HG03097 (cell line): ENCODE measurements at regions not wholly inside any gene's neighbourhood (a gene's known extent, or its start where the extent isn't known, plus 50 kb on each side); places are given as distances from the start of the nearest gene placed in this dataset.

Experiments used
- ATAC-seq: cut with Tn5 transposase; IDR thresholded peaks from one replicate; pipeline ENCODE4 v1.9.1; 2021; ENCODE audit not compliant: unreplicated experiment, low FRiP score

DNA sequence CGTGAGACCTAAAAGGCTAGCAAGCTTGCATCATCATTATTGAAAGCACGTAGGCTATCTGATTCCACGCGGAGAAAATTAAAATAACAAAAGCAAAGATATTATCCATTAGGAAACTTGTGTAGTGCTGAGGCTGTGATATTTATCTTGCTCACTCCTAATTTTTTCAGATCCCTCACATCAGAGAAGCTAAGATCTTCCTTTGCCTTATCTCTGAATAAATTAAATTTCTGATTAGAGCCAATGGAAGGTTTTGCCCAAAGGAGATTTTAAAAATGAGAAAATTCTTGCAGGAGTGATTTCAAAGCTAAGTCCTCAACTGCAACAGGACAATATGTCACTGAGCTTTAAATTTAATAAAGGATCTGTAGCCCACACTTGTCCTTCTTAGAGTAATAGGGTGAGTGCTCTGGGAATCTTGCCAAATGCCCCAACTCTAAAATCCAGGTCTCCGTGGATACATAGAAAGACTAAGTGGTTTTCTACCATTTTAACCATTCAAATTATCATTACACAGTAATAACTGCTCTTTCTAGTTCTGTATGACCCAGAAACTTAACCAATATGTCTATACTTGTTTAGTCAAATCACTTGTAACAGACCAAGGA is 295.0 kb downstream of the CAAP1 start:
- no peak for ATAC-seq

DNA sequence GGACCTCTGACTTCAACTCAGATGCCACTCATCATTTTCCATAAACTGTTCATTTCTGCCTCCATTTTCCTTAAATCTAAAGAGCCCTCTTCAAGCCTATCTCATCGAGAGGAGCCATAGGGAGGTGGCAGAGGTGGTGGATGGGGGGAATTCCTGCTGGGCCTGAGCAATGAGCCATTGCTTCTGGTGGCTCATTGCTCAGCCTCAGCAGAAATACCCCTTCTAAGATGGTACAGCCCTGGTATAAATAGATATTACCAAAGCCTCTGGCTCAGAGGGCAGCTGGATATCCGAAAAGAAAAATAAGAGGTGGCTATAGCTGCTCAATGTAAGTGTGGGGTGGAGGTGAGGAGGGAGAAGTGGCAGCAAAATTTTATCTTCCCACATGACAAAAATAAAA is 313.5 kb downstream of the CAAP1 start:
- no peak for ATAC-seq

DNA sequence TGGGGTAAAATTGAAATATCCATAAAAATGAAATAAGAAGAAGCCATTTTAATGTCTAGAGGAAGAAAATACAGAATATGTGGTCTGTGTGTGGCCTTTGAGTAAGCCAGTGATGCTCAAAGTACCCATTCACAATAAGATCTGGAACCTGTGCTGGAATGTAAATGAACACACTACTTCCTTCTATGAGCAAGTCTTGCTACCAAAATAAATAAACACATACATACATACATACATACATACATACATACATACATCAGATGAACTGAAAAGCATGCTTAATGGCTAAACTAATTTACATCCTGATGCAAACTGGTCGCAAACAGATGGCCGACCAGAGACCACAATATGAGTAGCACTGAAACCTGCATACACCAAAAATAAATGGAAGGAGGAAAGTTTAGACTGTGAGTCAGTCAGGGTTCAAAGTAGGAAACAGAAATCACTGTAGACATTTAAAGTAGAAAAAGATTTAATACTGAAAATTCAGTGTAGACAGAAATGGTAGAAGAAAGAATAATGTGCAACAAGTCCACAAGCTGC is 317.6 kb downstream of the CAAP1 start:
- ATAC-seq, result no peak

- ATAC-seq, result no peak
Observed at GRCh38 chr9:26574256-26574655, 318.3 kb downstream of the CAAP1 start.

DNA sequence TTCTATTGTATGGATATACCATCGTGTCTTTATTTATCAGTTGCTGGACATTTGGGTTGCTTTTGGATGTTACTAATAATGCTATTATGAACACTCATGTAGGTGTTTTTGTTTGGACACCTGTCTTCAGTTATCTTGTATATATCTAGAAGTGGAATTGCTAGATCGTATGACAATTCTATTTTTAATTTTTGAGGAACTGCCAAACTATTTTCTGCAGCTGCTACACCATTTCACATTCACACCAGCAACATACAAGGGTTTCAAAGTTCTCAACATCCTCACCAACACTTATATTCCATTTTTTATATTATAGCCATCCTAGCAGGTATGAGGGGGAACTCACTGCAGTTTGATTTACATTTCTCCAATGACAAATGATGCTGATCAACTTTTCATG is 324.6 kb downstream of the CAAP1 start:
- no peak for ATAC-seq

DNA sequence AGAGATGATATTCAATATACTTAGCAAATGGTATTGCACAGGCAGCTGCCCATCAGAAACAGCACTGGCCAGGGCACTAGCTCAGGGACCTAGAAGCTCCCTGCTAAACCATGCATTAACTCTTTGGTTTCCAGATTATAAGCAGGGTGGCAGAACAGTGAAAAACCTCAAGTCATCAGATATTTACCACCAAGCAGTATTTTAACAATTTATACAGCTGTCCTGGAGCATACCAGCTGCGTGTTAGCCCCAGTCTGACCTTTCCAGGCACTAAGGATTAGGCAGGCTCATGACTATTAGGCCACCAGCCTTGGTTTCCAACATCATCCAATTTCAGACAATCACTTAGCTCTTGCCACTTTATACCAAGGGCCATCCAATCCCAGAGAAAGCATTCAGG is 326.5 kb downstream of the CAAP1 start:
- no peak for ATAC-seq

- no peak for ATAC-seq
Observed at GRCh38 chr9:26565118-26565517, 327.5 kb downstream of the CAAP1 start.

DNA sequence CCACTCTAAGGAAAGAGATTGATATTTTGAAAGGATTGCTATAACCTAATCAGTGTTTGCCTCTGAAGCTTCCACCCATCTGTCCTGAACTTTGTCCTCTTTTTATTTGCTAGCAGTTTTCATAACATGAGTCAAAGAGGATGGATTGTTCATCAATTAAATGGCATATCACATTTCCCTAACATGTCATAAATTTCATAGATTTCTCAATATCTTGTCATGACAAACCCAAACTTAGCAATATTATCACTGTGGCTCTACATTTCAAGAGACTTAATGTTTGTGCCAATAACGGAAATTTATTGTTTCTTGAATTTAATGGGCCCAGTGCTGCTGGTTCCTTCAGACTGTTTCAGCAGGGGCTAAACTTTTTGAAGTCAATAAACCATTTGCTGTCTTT is 330.3 kb downstream of the CAAP1 start:
- no peak for ATAC-seq

DNA sequence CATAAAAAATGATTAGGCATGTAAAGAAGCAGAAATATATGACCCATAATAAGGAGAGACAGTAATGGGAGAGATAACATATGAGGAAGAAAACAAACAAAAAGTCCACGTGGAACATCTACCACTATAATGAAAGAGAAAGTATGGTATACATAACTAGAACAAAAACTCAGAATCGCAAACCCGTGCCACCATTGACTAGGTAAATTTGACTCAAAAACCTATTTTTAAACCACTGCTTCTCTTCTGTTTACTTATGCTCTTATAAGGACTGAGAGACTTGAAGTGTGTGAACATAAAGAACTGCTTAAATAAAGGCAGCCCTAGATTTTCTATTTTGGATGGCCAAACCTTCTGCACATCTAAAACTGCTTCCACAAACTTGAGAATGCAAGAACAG is 330.7 kb downstream of the CAAP1 start:
- no peak for ATAC-seq

GRCh38 chr9:26559506-26559905 is 333.1 kb downstream of the CAAP1 start:
- ATAC-seq, result no peak

DNA sequence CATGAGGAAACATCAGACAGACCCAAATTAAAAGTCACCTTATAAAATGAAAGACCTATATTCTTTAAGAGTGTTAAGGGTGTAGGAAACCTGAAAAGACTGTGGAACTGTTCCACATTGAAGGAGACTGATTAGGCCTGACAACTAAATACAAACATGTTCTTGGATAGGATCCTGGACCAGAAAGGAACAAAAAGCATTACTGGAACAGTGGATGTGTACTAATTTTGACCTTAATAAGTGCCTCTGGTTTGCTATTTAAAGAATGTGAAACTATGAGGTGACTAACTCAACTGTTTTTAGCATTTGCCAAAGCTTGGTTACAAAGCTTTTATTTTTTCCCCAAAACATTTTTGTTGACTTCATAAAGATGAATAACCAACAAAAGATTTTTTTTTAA is 340.6 kb downstream of the CAAP1 start:
- ATAC-seq, result no peak

GRCh38 chr9:26551451-26551850 is 341.2 kb downstream of the CAAP1 start:
- no peak for ATAC-seq

- ATAC-seq, result no peak
Observed at GRCh38 chr9:26548781-26549290, 343.8 kb downstream of the CAAP1 start.

DNA sequence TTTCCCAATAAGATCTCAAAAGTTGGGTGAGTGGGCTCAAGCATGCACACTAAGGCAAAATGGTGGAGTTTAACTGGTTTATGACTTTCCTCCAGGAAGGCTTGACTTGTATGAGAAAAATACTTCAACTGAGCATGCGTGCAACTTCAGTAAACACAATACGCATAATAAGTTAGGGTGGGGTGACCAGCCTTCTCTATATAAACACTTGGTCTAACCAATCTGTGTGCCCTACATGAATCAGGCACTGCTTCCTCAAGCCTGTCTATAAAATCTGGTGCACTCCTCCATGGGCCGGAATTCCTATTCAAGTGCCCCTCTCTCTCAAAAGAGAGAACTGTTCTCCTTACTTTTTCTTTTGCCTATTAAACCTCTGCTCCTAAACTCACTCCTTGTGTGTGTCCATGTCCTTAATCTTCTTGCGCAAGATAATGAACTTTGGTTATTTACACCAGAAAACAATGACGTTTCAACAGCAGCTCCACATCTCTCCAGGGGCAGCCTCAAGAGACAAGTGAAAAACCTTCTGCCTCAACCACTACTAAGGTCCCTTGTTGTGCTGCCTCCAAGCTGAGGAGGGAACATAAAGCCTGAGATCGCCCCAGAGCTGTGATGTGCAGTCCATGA is 352.6 kb downstream of the CAAP1 start:
- no peak for ATAC-seq

DNA sequence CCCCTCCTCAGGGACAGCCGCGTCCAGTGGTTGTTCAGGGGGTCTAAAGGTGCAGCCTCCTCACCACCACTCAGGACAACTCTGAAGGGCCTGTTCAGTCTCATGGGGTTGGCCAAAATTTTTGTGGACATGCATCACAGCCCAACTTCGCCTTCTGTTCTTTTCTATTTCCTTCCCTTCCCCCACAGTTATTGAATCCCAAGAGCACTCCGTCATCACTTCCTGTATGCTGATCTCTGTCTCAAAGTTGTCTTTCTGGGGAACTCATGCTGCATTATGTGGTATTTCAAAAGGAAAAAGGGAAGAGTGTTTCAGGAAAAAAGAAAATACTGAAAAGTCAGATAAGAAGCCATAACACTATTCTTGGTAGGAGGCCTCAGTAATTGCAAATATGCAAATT is 355.4 kb downstream of the CAAP1 start:
- no peak for ATAC-seq

DNA sequence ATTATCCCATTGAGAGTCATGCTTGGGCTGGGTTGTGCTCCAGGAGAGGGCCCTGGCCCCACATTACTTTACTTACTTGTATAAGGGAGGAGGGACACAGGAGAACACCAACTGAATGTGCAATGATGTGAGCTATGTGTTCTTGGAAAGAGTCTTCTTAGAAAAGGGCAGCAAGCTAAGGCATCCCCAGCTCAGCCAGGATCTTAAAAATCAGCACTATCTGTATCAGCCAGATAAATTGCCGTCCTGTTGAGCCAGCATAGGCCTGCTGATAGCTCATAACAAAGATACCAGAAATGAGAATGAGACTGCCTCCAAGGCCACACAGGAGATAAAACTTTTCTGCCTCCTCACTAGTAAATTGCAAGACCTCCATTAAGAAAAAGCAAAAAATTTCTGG is 357.5 kb downstream of the CAAP1 start:
- ATAC-seq, result no peak

DNA sequence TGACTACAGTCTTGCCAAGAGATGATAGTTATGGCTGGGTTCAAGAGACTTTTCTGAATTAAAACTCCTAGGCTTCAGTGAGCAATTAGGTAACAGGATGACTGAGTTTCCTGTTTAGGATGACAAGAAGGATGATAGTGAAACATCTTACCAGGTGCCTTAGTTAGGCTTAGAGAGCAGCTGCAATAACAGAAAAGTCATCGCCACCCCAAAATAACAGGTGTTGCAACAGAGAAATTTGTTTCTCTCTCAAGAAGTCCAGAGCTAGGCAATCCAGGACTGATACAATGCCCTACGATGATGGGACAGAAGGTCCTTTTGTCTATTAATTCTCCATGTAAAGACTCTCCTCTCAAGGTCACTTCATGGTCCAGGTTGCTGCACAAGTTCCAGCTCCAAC is 361.8 kb downstream of the CAAP1 start:
- no peak for ATAC-seq

GRCh38 chr9:26527931-26528330 is 364.7 kb downstream of the CAAP1 start:
- ATAC-seq, result no peak

DNA sequence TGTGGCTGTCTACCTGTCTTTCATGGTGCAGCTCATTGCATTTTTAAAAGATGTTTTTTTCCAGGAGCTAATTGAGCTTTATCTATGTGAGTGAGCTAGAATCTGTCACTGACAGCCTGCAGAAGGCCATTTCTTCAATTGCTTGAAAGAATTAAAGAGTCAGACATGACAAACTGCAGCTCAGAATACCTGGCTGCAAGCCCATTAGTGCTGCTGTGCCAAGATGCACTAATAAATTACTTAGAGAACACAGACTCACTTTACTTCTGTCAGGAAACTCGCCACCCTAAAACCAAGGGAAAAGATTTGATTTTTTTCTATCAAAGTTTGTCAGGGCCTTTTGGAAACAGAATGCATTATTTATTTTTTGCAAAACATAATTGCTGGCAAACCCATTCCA is 368.3 kb downstream of the CAAP1 start:
- ATAC-seq, result no peak

- ATAC-seq, result no peak
Observed at GRCh38 chr9:26523577-26523976, 369.0 kb downstream of the CAAP1 start.

DNA sequence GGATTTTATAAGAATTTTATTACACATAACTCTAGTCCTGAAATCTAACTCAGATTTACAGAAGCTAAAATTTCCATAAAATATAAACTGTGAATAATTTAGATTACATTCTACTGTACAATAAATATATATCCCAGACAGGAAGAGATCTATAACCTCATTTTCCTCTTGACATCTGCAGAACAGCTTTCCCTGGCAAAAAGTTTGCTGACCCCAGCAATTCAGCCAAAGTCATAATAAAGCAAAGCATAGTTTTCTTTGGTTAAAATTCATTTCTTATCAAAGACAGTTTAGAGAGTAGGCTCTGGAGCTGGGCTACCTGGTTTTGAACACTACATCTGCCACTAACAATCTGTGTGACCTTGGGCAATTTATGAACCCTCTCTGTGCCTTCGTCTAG is 372.5 kb downstream of the CAAP1 start:
- ATAC-seq, result no peak

DNA sequence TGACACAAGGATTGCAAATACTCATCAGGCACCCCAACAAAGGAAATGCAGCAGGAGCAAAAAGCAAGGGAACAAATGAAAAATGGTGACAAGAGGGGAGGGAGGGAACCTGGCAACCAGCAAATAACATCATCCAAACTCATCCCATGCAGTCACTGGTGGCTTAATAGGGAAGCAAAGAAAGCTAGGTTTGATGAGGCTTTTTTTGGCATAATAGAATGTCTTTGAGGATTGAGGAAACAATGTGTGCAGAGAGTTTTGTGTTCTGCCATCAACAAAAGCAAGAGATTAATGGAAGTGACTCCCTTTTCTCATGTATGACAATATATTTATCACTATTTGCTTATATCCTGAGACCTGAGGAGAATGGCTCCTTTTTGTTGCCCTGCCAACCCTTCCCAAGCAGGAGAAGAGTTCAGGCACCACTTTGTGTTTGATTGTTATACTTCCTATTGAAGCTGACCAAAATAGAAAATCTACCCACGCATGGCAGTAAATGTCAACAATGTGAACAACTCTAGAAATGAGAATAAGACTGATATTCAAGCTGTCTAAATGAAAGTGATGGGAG is 375.7 kb downstream of the CAAP1 start:
- no peak for ATAC-seq
